Esophagus muscularis mucosa (tissue), 4 donors: ENCODE measurements at regions not wholly inside any gene's neighbourhood (a gene's known extent, or its start where the extent isn't known, plus 50 kb on each side); places are given as distances from the start of the nearest gene placed in this dataset.

ENCODE experiments used
- DNase-seq: peaks from one replicate; pipeline ENCODE4 v3.0.0-alpha.2; 2017; ENCODE audit errors: extremely low spot score
- H3K27ac ChIP-seq, 4 donors: fragments of 200-600 bp; sonication (generic); replicated peaks in 1 of 4; 1 replicate in 3 of 4; 2 replicates in 1 of 4; pipeline ENCODE4 v1.5.1; 2016 to 2019; ENCODE audit warnings: mild to moderate bottlenecking in 1 of 4
- H3K27me3 ChIP-seq, 4 donors: fragments of 200-600 bp; sonication (generic); one replicate each; pipeline versions ENCODE4 v1.5.1 to v1.6.0; 2016 to 2019
- H3K36me3 ChIP-seq, 4 donors: fragments of 200-600 bp; sonication (generic); one replicate each; pipeline ENCODE4 v1.5.1; 2016 to 2019
- H3K4me1 ChIP-seq, 4 donors: fragments of 200-600 bp; sonication (generic); one replicate each; pipeline ENCODE4 v1.5.1; 2016 to 2019
- H3K4me3 ChIP-seq, 4 donors: fragments of 200-600 bp; sonication (generic); 1 replicate in 2 of 4; 2 replicates in 2 of 4; pipeline ENCODE4 v1.5.1; 2016 to 2019; ENCODE audit warnings: mild to moderate bottlenecking in 4 of 4, moderate library complexity in 1 of 4
- H3K9me3 ChIP-seq, 4 donors: fragments of 200-600 bp; sonication (generic); 1 replicate in 3 of 4; 2 replicates in 1 of 4; pipeline ENCODE4 v1.5.1; 2016 to 2019
- EP300 ChIP-seq: sonication (generic); formaldehyde crosslinking; IDR thresholded peaks from one replicate; pipeline ENCODE4 v1.6.1; 2017; ENCODE audit warnings: antibody characterized with exemption
- POLR2A ChIP-seq: fragments of 450-650 bp; IDR thresholded peaks from one replicate; pipeline ENCODE4 v1.6.1; 2017; ENCODE audit warnings: antibody characterized with exemption, moderate library complexity, mild to moderate bottlenecking, low read depth
- POLR2AphosphoS5 ChIP-seq, 2 donors: sonication (generic); formaldehyde crosslinking; IDR thresholded peaks; one replicate each; pipeline ENCODE4 v1.6.1; 2017; ENCODE audit warnings: antibody characterized with exemption in 2 of 2
- WGBS: methylation state at CpG from one replicate; pipeline ENCODE4 v1.1.5; 2018; 5-methylcytosine and 5-hydroxymethylcytosine counted together
- intact Hi-C: fragments of 100-400 bp; cut with DNase I; formaldehyde crosslinking; loops from one replicate; pipeline ENCODE4 v1.15.1; 2023
- TF ChIP-seq, protein P1 (sequence below), 3 experiments: fragments of 200-600 bp in 2 of 3; fragments of 450-650 bp in 1 of 3; sonication (generic) in 2 of 3; IDR thresholded peaks; one replicate each; pipeline ENCODE4 v1.5.1; 2017 to 2019; ENCODE audit warnings: antibody characterized with exemption in 3 of 3, mild to moderate bottlenecking in 2 of 3, moderate library complexity in 1 of 3

DNA sequence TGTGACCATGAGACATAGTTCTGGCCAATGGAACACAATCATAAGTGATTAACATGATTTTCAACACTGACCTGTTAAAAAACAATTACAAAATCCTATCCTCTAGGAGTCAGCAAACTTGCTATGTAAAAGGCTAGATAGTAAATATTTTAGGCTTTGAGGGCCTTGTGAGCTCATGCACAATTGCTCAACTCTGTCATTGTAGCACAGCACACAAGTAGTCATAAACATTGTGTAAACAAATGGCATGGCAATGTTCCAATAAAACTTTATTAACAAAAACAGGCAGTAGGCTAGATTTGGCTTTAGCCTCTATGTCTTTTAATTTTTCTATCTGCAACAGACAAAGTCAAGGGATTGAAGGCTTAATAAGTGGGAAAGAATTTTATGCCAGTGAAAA, 350.7 kb downstream of the C12orf50 start:
- Histone ChIP-seq H3K27ac (no peak overlapping the region), H3K36me3 (no peaks in the 10 kb centered on the region), H3K4me3 (no peak overlapping the region), H3K9me3 (no peaks in the 10 kb centered on the region), H3K4me1 (no peaks in the 10 kb centered on the region), H3K27me3 (no peaks in the 10 kb centered on the region)
- DNase-seq = no peak
- intact Hi-C loops = no loop called here
- TF ChIP-seq POLR2A (no peak), EP300 (no peak), POLR2AphosphoS5 (IDR thresholded peaks at IDR 0.05) (no peak)
- TF ChIP-seq, protein P1, sequence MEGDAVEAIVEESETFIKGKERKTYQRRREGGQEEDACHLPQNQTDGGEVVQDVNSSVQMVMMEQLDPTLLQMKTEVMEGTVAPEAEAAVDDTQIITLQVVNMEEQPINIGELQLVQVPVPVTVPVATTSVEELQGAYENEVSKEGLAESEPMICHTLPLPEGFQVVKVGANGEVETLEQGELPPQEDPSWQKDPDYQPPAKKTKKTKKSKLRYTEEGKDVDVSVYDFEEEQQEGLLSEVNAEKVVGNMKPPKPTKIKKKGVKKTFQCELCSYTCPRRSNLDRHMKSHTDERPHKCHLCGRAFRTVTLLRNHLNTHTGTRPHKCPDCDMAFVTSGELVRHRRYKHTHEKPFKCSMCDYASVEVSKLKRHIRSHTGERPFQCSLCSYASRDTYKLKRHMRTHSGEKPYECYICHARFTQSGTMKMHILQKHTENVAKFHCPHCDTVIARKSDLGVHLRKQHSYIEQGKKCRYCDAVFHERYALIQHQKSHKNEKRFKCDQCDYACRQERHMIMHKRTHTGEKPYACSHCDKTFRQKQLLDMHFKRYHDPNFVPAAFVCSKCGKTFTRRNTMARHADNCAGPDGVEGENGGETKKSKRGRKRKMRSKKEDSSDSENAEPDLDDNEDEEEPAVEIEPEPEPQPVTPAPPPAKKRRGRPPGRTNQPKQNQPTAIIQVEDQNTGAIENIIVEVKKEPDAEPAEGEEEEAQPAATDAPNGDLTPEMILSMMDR (IDR thresholded peaks at IDR 0.05) = no peak

- Histone ChIP-seq H3K27ac (no peak overlapping the region), H3K9me3 (no peaks in the 10 kb centered on the region), H3K4me3 (no peak overlapping the region), H3K36me3 (no peaks in the 10 kb centered on the region), H3K27me3 (no peaks in the 10 kb centered on the region), H3K4me1 (no peaks in the 10 kb centered on the region)
- no peak for DNase-seq
- intact Hi-C loops = no loop called here
- TF ChIP-seq, protein P1 (IDR thresholded peaks at IDR 0.05) = no peak
Measured at GRCh38 chr12:87676731-87677130, 352.5 kb downstream of the C12orf50 start.

DNA sequence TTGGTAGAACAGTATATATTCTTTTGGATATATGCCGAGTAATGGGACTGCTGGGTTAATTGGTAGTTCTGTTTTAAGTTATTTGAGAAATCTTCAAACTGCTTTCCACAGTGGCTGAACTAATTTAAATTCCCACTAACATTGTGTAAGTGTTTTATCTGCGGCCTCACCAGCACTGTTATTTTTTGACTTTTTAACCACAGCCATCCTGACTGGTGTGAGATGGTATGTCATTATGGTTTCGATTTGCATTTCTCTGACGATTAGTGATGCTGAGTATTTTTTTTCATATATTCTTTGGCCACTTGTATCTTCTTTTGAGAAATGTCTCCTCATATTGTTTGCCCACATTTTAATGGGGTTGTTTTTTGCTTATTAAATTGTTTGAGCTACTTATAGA, 357.4 kb downstream of the C12orf50 start:
- 95% methylated on average over 4 of the region's 4 CpGs for WGBS
- Histone ChIP-seq H3K4me3 (no peak overlapping the region), H3K36me3 (no peaks in the 10 kb centered on the region), H3K27me3 (no peaks in the 10 kb centered on the region), H3K4me1 (no peaks in the 10 kb centered on the region), H3K27ac (no peak overlapping the region), H3K9me3 (no peaks in the 10 kb centered on the region)
- no peak for DNase-seq
- intact Hi-C loops = no loop called here
- TF ChIP-seq POLR2A (no peak), EP300 (no peak), POLR2AphosphoS5 (IDR thresholded peaks at IDR 0.05) (no peak)
- TF ChIP-seq, protein P1 (IDR thresholded peaks at IDR 0.05) = no peak

- Histone ChIP-seq H3K4me1 (no peaks in the 10 kb centered on the region), H3K27ac (no peak overlapping the region), H3K27me3 (no peaks in the 10 kb centered on the region), H3K36me3 (no peaks in the 10 kb centered on the region), H3K4me3 (no peak overlapping the region), H3K9me3 (no peaks in the 10 kb centered on the region)
- WGBS = 87% methylated on average over 7 of the region's 7 CpGs
- DNase-seq = no peak
- intact Hi-C loops = no loop called here
- TF ChIP-seq EP300 (no peak), POLR2A (no peak), POLR2AphosphoS5 (IDR thresholded peaks at IDR 0.05) (no peak)
- TF ChIP-seq, protein P1 (IDR thresholded peaks at IDR 0.05) = no peak
Measured at GRCh38 chr12:87670448-87670847, 358.8 kb downstream of the C12orf50 start.

DNA sequence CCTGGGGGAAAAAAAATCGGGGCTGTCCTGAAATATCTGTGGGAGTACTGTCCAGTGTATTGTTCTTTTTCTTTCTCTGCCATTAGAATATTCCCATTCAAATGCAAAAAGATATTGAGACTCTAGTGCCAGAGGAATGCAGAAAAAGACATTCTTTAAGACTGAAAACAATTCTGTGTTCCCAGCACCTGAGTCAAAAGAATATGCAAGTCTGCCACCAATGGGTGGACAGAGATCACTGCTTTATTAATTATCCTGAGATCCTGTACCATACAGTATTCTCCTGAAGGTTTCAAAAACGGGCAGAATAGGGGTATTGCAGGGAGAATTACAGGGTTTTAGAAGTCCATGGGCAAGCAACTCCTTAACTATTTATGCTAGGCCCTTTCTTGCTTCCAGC, 361.8 kb downstream of the C12orf50 start:
- H3K27ac ChIP-seq = no peak overlapping the region
- intact Hi-C loops = no loop called here
- H3K4me1 ChIP-seq = no peaks in the 10 kb centered on the region
- WGBS = 56% methylated on average over 2 of the region's 2 CpGs
- TF ChIP-seq, protein P1 (IDR thresholded peaks at IDR 0.05) = no peak
- TF ChIP-seq EP300 (no peak), POLR2A (no peak), POLR2AphosphoS5 (IDR thresholded peaks at IDR 0.05) (no peak)
- H3K9me3 ChIP-seq = no peaks in the 10 kb centered on the region
- H3K4me3 ChIP-seq = no peak overlapping the region
- DNase-seq = no peak
- H3K27me3 ChIP-seq = no peaks in the 10 kb centered on the region
- no peaks in the 10 kb centered on the region for H3K36me3 ChIP-seq
